Activated CD4-positive, alpha-beta memory T cell treated with anti-CD3 and anti-CD28 coated beads, Interleukin-2, amount 10 ng/mL, durations not matched to agents 7 days and 5 days (primary cell): ENCODE measurements at regions not wholly inside any gene's neighbourhood (a gene's known extent, or its start where the extent isn't known, plus 50 kb on each side); places are given as distances from the start of the nearest gene placed in this dataset.
A peak's percentile ranks its signal among the peaks of the same experiment; 100 is the strongest.

ENCODE experiments used
- CTCF ChIA-PET: fragments of 350-600 bp; sonication (Branson Sonifier 250); formaldehyde crosslinking; loops from one replicate; lab custom pipeline; 2021; ENCODE audit warnings: antibody characterized with exemption, inconsistent platforms; lab: Charles Lee
- POLR2A ChIA-PET: fragments of 350-600 bp; sonication (Branson Sonifier 250); formaldehyde crosslinking; loops from one replicate; lab custom pipeline; 2021; ENCODE audit warnings: antibody characterized with exemption; lab: Charles Lee
- DNase-seq: peaks from one replicate; pipeline ENCODE4 v3.0.0-alpha.2; 2020
- H3K27ac Mint-ChIP-seq: one replicate; pipeline ENCODE4 v1.8.0; 2021; ENCODE audit warnings: mild to moderate bottlenecking, mixed read lengths
- H3K27me3 Mint-ChIP-seq: one replicate; pipeline ENCODE4 v1.8.0; 2021; ENCODE audit warnings: mixed read lengths
- H3K36me3 Mint-ChIP-seq: one replicate; pipeline ENCODE4 v1.8.0; 2021; ENCODE audit warnings: low read depth, mixed read lengths
- H3K4me1 Mint-ChIP-seq: one replicate; pipeline ENCODE4 v1.8.0; 2021; ENCODE audit warnings: mixed read lengths
- H3K4me3 Mint-ChIP-seq: one replicate; pipeline ENCODE4 v1.8.0; 2021; ENCODE audit warnings: mild to moderate bottlenecking, mixed read lengths
- H3K9me3 Mint-ChIP-seq: one replicate; pipeline ENCODE4 v1.8.0; 2021; ENCODE audit warnings: mixed read lengths

DNA sequence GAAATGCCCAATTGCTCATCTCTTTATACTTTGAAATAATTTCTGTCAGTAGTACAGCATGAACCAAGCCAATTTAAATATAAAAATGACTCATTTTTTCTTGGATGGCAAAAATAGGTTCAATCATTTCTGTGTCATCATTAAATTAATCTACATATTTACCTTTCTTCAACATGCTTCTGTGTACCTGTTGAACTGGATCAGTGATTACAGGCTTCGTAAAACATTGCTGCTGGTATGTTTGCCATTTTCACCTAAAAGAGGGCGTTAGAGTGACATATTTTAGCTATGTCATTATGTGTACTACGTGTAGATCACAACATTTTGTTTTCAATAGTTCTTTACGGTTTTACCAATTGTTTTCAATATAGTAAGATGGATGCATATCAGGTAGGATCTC is 340.5 kb upstream of the MAOA start:
- Mint-ChIP-seq H3K9me3 (no peaks in the 10 kb centered on the region), H3K36me3 (no peaks in the 10 kb centered on the region), H3K4me1 (no peaks in the 10 kb centered on the region), H3K4me3 (no peak overlapping the region), H3K27ac (no peak overlapping the region), H3K27me3 (no peaks in the 10 kb centered on the region)
- no peak for DNase-seq
- POLR2A ChIA-PET = no interaction called here
- CTCF ChIA-PET = no interaction called here

DNA sequence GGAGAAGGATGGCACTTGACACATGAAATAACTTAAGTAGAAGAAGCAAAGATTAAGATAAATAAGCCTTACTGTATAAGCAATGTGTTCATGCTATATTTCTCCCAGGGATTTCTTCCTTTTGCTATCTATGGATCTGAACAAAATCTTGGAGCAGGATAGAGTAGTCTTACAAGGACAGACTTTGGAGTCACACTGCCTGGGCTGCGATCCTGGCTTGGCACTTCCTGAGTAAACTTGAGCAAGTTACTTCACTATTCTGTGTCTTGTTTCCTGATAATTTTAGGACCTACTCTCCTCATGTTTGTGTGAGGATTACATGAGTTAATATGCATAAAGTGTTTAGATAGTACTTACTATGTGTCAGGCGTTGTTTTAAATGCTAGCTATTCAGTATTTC is 340.0 kb upstream of the MAOA start:
- Mint-ChIP-seq H3K27ac (no peak overlapping the region), H3K9me3 (no peaks in the 10 kb centered on the region), H3K27me3 (no peaks in the 10 kb centered on the region), H3K36me3 (no peaks in the 10 kb centered on the region), H3K4me1 (no peaks in the 10 kb centered on the region), H3K4me3 (no peak overlapping the region)
- DNase-seq = no peak
- ChIA-PET CTCF (no interaction called here), POLR2A (no interaction called here)

DNA sequence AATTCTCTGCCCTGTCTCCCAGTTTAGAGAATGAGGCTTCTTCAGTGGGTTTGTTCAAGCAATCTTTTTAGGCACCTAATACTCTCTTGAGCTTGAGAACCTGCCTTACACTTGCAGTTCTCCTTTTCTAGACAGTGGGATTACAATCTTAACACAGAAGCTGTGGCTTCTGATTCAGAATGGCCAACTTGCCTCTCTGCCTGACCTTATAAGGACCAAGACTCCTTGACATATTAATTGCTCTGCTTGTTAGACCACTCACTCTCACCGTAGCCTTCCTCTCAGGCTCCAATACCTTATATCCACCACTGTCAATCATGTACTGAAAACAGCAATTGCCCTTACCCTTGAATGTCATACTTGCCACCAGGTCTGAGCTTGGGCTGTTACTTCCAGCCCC is 338.7 kb upstream of the MAOA start:
- Mint-ChIP-seq H3K36me3 (no peaks in the 10 kb centered on the region), H3K4me1 (no peaks in the 10 kb centered on the region), H3K27me3 (no peaks in the 10 kb centered on the region), H3K27ac (no peak overlapping the region), H3K4me3 (no peak overlapping the region), H3K9me3 (no peaks in the 10 kb centered on the region)
- CTCF ChIA-PET = no interaction called here
- no peak for DNase-seq
- POLR2A ChIA-PET = no interaction called here

DNA sequence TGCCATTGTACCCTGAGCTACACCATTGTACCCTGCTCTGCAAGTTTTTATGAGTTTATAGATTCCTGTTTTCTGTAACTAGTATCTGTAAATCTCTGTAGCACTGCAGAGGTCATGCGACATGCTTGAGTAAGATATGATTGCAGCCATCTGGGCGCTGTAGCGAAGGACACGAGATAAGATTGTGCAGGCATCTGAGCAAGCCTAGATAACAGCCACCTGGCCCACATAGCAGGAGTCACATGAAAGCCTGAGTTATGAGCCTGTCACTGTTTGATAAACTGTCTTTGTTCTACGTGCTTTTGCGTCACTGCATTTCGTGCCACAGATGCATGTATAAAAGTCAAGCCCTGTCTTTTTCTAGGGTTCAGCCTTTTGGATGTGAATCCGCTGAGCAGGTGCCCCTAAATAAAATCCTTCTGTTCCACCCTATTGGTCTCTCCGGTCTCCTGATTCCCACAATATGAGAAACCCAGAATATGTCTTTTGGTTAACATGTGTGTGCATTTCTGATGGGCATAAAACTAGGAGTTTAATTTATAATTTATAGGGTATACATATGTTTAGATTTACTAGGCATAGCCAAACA is 327.6 kb upstream of the MAOA start:
- H3K27me3 Mint-ChIP-seq = no peaks in the 10 kb centered on the region
- H3K4me3 Mint-ChIP-seq = no peak overlapping the region
- H3K27ac Mint-ChIP-seq = no peak overlapping the region
- H3K9me3 Mint-ChIP-seq = peaks cover 7% of the 10 kb centered on the region
- no peaks in the 10 kb centered on the region for H3K36me3 Mint-ChIP-seq
- ChIA-PET CTCF (no interaction called here), POLR2A (no interaction called here)
- DNase-seq = no peak
- no peaks in the 10 kb centered on the region for H3K4me1 Mint-ChIP-seq

DNA sequence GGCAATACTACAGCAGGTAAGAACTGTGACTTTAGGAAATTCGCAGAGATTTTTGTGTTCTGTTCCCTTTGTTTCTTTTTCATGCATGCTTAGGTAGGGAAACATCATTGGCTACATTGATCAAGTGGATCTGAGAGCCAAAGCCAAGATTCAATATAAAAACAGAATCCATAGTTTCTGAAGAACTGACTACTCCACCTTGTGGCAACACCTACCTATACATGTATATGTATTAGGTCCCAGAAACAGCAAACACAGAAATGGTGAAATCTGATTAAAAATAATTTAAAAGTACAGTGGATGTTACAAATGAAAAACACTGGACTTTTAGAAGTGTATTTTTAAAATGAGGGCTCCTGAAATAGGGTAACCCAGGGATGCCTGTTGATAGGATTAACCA is 322.6 kb upstream of the MAOA start:
- DNase-seq = no peak
- CTCF ChIA-PET = no interaction called here
- POLR2A ChIA-PET = no interaction called here
- Mint-ChIP-seq H3K27ac (no peak overlapping the region), H3K4me1 (no peaks in the 10 kb centered on the region), H3K27me3 (no peaks in the 10 kb centered on the region), H3K4me3 (no peak overlapping the region), H3K36me3 (no peaks in the 10 kb centered on the region), H3K9me3 (no peaks in the 10 kb centered on the region)

DNA sequence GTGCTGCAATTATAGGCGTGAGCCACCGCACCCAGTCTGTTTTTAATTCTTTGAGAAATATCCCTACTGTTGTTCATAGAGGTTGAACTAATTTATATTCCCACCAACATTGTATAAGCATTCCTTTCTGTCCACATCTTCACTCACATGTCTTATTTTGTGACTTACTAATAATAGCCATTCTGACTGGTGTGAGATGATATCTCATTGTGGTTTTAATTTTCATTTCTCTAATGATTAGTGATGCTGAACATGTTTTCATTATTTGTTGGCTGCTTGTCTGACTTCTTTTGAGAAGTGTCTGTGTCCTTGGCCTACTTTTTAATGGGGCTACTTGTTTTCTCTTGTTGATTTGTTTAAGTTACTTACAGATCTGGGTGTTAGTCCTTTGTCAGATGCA is 310.9 kb upstream of the MAOA start:
- Mint-ChIP-seq H3K4me3 (no peak overlapping the region), H3K9me3 (no peaks in the 10 kb centered on the region), H3K36me3 (no peaks in the 10 kb centered on the region), H3K27me3 (no peaks in the 10 kb centered on the region), H3K27ac (no peak overlapping the region), H3K4me1 (peaks cover 7% of the 10 kb centered on the region)
- ChIA-PET POLR2A (no interaction called here), CTCF (no interaction called here)
- no peak for DNase-seq

DNA sequence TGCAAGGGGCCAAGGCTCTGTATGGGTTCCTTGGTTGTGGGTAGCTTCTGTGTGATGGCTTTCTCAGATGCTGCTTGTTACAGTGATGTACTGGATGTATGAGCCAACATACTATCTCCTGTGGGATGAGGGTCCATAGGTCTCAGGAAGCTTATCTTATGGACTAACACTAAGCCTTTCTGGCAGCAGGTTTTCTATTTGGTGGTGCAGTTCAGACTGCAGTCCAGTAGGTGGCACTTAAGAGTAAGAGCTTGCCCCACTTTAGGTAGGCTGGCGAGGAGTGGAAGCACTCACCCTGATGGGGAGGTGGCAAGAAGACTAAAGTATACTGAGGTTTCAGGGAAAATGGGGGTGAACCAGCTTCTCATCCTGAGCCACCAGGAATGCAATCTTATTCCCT is 306.7 kb upstream of the MAOA start:
- Mint-ChIP-seq H3K4me3 (no peak overlapping the region), H3K4me1 (peaks cover 7% of the 10 kb centered on the region), H3K27ac (no peak overlapping the region), H3K36me3 (no peaks in the 10 kb centered on the region), H3K9me3 (no peaks in the 10 kb centered on the region), H3K27me3 (no peaks in the 10 kb centered on the region)
- DNase-seq = peak; percentile 35
- ChIA-PET CTCF (interaction anchor here (1.2 to 1.5 kb wide), 4 partner anchors 15 to 1568 kb away, joined by 3 to 8 read pairs (median 5); no protein-coding TSS in a partner anchor), POLR2A (no interaction called here)

DNA sequence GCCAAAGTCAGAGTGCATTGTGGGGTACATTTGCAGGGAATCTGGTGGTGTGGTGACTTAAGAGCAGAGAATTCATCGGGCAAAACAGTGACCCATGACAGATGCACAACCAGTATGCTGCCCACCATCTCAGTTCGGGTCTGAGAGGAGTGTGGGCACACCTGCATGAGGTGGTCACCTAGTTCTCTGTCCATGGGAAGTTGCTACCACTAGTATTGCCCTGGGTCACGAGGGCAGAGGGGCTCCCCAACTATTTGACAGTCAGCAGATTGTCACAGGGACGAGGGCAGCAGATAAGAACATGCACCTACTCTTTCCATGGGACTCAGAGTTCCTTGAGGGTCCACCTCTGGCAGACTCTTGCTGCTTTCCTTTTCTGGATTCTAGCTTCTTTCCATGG is 305.2 kb upstream of the MAOA start:
- Mint-ChIP-seq H3K27me3 (no peaks in the 10 kb centered on the region), H3K36me3 (no peaks in the 10 kb centered on the region)

DNA sequence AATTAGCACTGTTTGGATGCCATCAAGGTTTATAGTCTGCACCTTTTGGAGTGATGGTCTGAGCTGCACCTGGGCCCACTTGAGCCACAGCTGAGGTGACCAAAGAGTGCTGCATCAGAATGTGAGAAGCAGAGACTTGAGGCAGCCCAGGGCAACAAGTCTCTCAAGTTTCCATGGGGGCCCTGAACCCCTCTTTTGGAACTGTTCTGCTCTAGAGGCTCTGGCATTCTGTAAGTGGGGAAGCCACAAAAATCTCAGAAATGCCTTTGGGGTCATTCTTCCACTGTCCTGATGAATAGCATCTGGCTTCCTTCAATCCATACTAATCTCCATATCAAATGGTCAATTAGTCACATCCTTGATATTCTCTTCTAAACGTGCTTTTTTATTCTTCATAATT is 298.4 kb upstream of the MAOA start:
- no peaks in the 10 kb centered on the region for H3K36me3 Mint-ChIP-seq

More for the DNA sequence above, 305.2 kb upstream of the MAOA start:
- peaks cover 2% of the 10 kb centered on the region for H3K4me1 Mint-ChIP-seq
- DNase-seq = no peak
- CTCF ChIA-PET = no interaction called here
- H3K4me3 Mint-ChIP-seq = no peak overlapping the region
- POLR2A ChIA-PET = no interaction called here
- H3K27ac Mint-ChIP-seq = no peak overlapping the region
- H3K9me3 Mint-ChIP-seq = no peaks in the 10 kb centered on the region

DNA sequence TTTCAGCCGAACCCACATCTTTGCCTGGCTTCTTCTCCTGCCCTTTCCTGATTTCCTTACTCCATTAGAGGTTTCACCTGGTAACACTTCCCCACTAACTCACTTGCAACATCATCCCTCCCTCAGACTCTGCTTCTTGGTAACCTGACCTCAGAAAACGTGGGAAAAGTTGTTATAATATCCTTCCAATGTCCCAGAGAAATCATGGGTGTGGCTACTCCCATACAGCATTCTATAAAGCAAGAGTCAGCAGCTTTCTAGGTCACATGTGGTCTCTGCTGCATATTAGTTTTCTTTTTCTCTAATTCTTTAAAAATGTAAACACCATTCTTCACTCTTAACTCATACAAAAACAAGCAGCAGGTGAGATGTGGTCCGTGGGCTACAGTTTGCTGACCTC is 283.1 kb upstream of the MAOA start:
- H3K27me3 Mint-ChIP-seq = no peaks in the 10 kb centered on the region
- no peak for DNase-seq
- no peaks in the 10 kb centered on the region for H3K9me3 Mint-ChIP-seq
- ChIA-PET POLR2A (no interaction called here), CTCF (no interaction called here)
- no peak overlapping the region for H3K27ac Mint-ChIP-seq
- H3K36me3 Mint-ChIP-seq = no peaks in the 10 kb centered on the region
- no peaks in the 10 kb centered on the region for H3K4me1 Mint-ChIP-seq
- no peak overlapping the region for H3K4me3 Mint-ChIP-seq

More for the DNA sequence above, 298.4 kb upstream of the MAOA start:
- CTCF ChIA-PET = no interaction called here
- H3K27ac Mint-ChIP-seq = no peak overlapping the region
- POLR2A ChIA-PET = no interaction called here
- no peak for DNase-seq
- no peak overlapping the region for H3K4me3 Mint-ChIP-seq
- no peaks in the 10 kb centered on the region for H3K4me1 Mint-ChIP-seq
- H3K9me3 Mint-ChIP-seq = no peaks in the 10 kb centered on the region
- no peaks in the 10 kb centered on the region for H3K27me3 Mint-ChIP-seq

DNA sequence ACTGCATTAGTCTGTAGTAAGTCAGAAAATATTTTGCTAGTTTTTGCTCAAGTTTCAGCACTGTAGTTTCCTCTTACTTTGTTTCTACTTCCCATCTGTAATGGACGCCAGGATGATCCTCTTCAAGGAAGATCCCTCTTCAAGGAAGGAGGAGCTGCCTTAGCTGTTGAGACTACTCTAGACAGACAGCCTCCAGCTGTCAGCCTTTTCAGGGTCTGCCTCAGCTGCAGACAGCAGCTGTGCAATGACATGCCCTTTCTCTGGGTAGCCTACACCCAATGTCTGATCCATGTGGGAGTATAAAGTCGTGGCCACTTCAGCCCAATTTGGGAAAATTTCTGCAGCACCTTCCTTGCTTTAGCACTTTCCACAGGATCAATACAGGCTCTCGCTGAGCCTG is 281.0 kb upstream of the MAOA start:
- Mint-ChIP-seq H3K27me3 (no peaks in the 10 kb centered on the region), H3K4me1 (no peaks in the 10 kb centered on the region), H3K9me3 (no peaks in the 10 kb centered on the region), H3K36me3 (no peaks in the 10 kb centered on the region), H3K27ac (no peak overlapping the region), H3K4me3 (no peak overlapping the region)
- no peak for DNase-seq
- ChIA-PET POLR2A (no interaction called here), CTCF (no interaction called here)

DNA sequence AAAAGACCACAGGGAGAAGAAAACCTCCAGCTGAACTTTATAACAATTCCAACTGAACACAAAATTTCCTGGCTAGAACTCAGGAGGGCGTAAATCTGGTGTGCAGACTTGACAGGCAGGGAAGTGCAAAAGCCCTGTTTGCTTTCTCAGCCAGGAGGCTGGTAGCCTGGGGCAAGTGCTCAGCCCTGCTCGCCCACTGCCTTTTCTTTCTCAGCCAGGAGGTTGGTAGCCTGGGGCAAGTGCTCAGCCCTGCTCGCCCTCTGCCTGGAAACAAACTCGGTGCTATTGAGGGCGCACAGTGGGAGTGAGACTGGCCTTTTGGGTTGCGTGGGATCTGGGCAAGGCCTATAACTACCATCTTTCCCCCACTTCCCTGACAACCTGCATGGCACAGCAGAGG is 275.4 kb upstream of the MAOA start:
- ChIA-PET POLR2A (no interaction called here), CTCF (no interaction called here)
- H3K9me3 Mint-ChIP-seq = peaks cover 4% of the 10 kb centered on the region

DNA sequence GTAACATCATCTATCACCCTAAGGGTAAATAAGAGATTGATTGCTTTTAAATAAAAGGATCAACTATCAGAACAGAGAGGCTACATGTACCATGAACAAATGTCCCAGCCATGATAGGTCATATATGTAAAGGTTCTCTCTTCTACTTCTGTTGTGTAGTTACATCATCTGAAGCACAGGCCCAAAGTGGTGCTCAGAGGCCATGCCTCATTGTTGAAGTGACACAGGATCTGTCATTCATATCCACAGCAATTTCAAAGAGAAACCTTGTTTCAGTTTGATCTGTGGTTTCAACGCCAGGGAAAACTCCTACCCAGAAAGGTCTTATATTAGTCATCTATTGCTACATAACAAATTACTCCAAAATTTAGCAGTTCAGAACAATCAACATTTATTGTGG is 269.2 kb upstream of the MAOA start:
- CTCF ChIA-PET = no interaction called here
- Mint-ChIP-seq H3K4me1 (no peaks in the 10 kb centered on the region), H3K36me3 (no peaks in the 10 kb centered on the region), H3K4me3 (no peak overlapping the region), H3K27ac (no peak overlapping the region), H3K27me3 (no peaks in the 10 kb centered on the region), H3K9me3 (no peaks in the 10 kb centered on the region)
- POLR2A ChIA-PET = no interaction called here
- no peak for DNase-seq

More for the DNA sequence above, 275.4 kb upstream of the MAOA start:
- Mint-ChIP-seq H3K4me1 (no peaks in the 10 kb centered on the region), H3K27ac (no peak overlapping the region), H3K27me3 (no peaks in the 10 kb centered on the region), H3K36me3 (no peaks in the 10 kb centered on the region), H3K4me3 (no peak overlapping the region)
- no peak for DNase-seq

DNA sequence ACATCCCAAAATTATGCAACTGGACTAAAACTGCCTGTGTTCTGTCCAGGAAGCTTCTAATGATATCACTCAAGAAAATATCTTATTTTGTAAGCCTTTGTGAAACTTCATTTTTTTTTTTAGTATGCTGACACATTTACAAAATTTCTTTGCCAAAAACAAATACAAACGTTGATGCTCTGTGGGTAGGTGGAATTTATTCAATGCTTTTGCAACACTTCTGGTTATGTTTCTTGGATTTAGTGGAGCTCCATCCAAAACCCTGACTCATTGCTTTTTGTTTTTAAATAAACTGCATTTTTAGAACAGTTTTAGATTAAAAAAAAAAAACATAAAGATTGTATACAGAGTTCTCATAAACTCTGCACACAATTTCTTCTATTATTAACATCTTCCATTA is 250.9 kb upstream of the MAOA start:
- Mint-ChIP-seq H3K27ac (no peak overlapping the region), H3K27me3 (no peaks in the 10 kb centered on the region), H3K36me3 (no peaks in the 10 kb centered on the region), H3K4me3 (no peak overlapping the region), H3K4me1 (no peaks in the 10 kb centered on the region), H3K9me3 (no peaks in the 10 kb centered on the region)
- ChIA-PET CTCF (no interaction called here), POLR2A (no interaction called here)
- no peak for DNase-seq
